Embryonic facial prominence (tissue), 1 donor: ENCODE measurements at regions not wholly inside any gene's neighbourhood (a gene's known extent, or its start where the extent isn't known, plus 50 kb on each side); places are given as distances from the start of the nearest gene placed in this dataset.

Experiments
- DNase-seq: peaks from one replicate; pipeline ENCODE4 v3.0.0-alpha.2; 2016; ENCODE audit errors: extremely low spot score

- DNase-seq: no peak
These were observed 60.2 kb downstream of the PDE6H start for GRCh38 chr12:15033029-15033428.

- no peak for DNase-seq
These were observed 60.8 kb downstream of the PDE6H start for GRCh38 chr12:15033641-15034040.

- no peak for DNase-seq
These were observed 62.3 kb downstream of the PDE6H start for GRCh38 chr12:15035185-15035584.

- DNase-seq: no peak
These were observed 64.3 kb downstream of the PDE6H start for GRCh38 chr12:15037091-15037687.

GRCh38 chr12:15038137-15038536, 65.3 kb downstream of the PDE6H start:
- DNase-seq: no peak

GRCh38 chr12:15044471-15044870, 71.6 kb downstream of the PDE6H start:
- no peak for DNase-seq

GRCh38 chr12:15045451-15045850, 72.6 kb downstream of the PDE6H start:
- DNase-seq: no peak

- no peak for DNase-seq
These were observed 74.8 kb downstream of the PDE6H start for GRCh38 chr12:15047611-15048010.

- DNase-seq: no peak
These were observed 76.8 kb downstream of the PDE6H start for GRCh38 chr12:15049461-15050153.

GRCh38 chr12:15050659-15051058, 77.8 kb downstream of the PDE6H start:
- no peak for DNase-seq

GRCh38 chr12:15052691-15053090, 79.8 kb downstream of the PDE6H start:
- peak; percentile 19 for DNase-seq

GRCh38 chr12:15056218-15056617, 83.4 kb downstream of the PDE6H start:
- DNase-seq: no peak
